ENCODE measurements at regions not wholly inside any gene's neighbourhood (a gene's known extent, or its start where the extent isn't known, plus 50 kb on each side); places are given as distances from the start of the nearest gene placed in this dataset.

- no peak overlapping the region for H3K18ac ChIP-seq (ENCODE audit: extremely low read depth, low read length)
- ChIA-PET POLR2A (ENCODE audit: partially characterized antibody) (no interaction called here), CTCF (ENCODE audit: partially characterized antibody) (interaction anchor here (1.0 to 3.0 kb wide), 9 partner anchors 8 to 212 kb away, joined by 3 to 12 read pairs (median 4); partner anchors contain the start of gene RNF141)
- H2BK20ac ChIP-seq (ENCODE audit: low read length) = no peak overlapping the region
- no peak overlapping the region for H2BK12ac ChIP-seq (ENCODE audit: low read depth, low read length)
- no peak overlapping the region for H2BK15ac ChIP-seq (ENCODE audit: low read length)
- H3K14ac ChIP-seq (ENCODE audit: insufficient read length) = no peak overlapping the region
- no peak overlapping the region for H4K91ac ChIP-seq (replicated peaks; ENCODE audit: insufficient read length, low read length)
- H3K56ac ChIP-seq (replicated peaks; ENCODE audit: insufficient read length, low read depth, low read length) = no peak overlapping the region
- no peaks in the 10 kb centered on the region for H3K36me3 ChIP-seq (ENCODE audit: control insufficient read depth in 2 of 4, insufficient read depth in 4 of 4, low read length in 3 of 4)
- no peak overlapping the region for H3K4ac ChIP-seq (replicated peaks; ENCODE audit: insufficient read length, low read depth, low read length)
- no peaks in the 10 kb centered on the region for H4K20me1 ChIP-seq (replicated peaks in 1 of 2; ENCODE audit: control insufficient read depth in 1 of 2, insufficient read depth in 2 of 2, low read length in 2 of 2)
- no peaks in the 10 kb centered on the region for H3K23me2 ChIP-seq (ENCODE audit: low read depth, low read length)
- H3K9me3 ChIP-seq (ENCODE audit: insufficient read depth in 2 of 2, low read depth in 1 of 2, low read length in 1 of 2) = no peaks in the 10 kb centered on the region
- no peak overlapping the region for H4K5ac ChIP-seq (ENCODE audit: insufficient read length, low read depth, low read length)
- H3K27me3 ChIP-seq (replicated peaks in 1 of 4; ENCODE audit: control insufficient read depth in 3 of 4, extremely low read depth in 1 of 4, insufficient read depth in 3 of 4, low read length in 3 of 4) = no peaks in the 10 kb centered on the region
- FAIRE-seq = no peak
- no peak for DNase-seq (ENCODE audit: low read depth in 1 of 2, low spot score in 2 of 2)
- H3K27ac ChIP-seq (ENCODE audit: low read depth, low read length) = no peak overlapping the region
- no peak overlapping the region for H3K23ac ChIP-seq (ENCODE audit: insufficient read length)
- H3K9ac ChIP-seq (replicated peaks in 1 of 4; ENCODE audit: extremely low read depth in 1 of 4, low read depth in 3 of 4, low read length in 3 of 4) = no peak overlapping the region
- 78% methylated on average over 3 of the region's 3 CpGs; no CpG with 5 or more reads in 1 of the 2 experiments for WGBS, 2 experiments (ENCODE audit: extremely low coverage in 1 of 2, insufficient coverage in 1 of 2, insufficient read length in 1 of 2, insufficient replicate concordance in 2 of 2, low coverage in 1 of 2, low lambda C conversion rate in 2 of 2, missing lambda C conversion rate in 1 of 2)
- no peaks in the 10 kb centered on the region for H3K79me1 ChIP-seq (ENCODE audit: low read depth, low read length)
- H3K79me2 ChIP-seq (ENCODE audit: control insufficient read depth in 1 of 2, insufficient read depth in 2 of 2, low read length in 2 of 2) = no peaks in the 10 kb centered on the region
- no peak overlapping the region for H3K4me2 ChIP-seq (ENCODE audit: insufficient read depth in 1 of 2, low read depth in 2 of 2, low read length in 2 of 2)
- H4K8ac ChIP-seq (ENCODE audit: extremely low read depth, insufficient read depth, low read length) = no peak overlapping the region
- no peak overlapping the region for H2BK120ac ChIP-seq (replicated peaks; ENCODE audit: low read depth, low read length)
- no peak overlapping the region for H2BK5ac ChIP-seq (ENCODE audit: low read depth, low read length)
- no peaks in the 10 kb centered on the region for H3K4me1 ChIP-seq (replicated peaks in 1 of 4; ENCODE audit: control insufficient read depth in 3 of 4, insufficient read depth in 4 of 4, low read length in 3 of 4)
- no peak overlapping the region for H2AK5ac ChIP-seq (ENCODE audit: low read depth, low read length)
- H2AFZ ChIP-seq (ENCODE audit: low read length) = no peak overlapping the region
- no peak overlapping the region for H3K4me3 ChIP-seq (ENCODE audit: extremely low read depth in 1 of 4, insufficient read depth in 2 of 4, low read depth in 3 of 4, low read length in 4 of 4)
- TF ChIP-seq SAP30 (IDR thresholded peaks at IDR 0.05; ENCODE audit: insufficient read depth, insufficient replicate concordance, low read length) (no peak), JUND (IDR thresholded peaks at IDR 0.05; ENCODE audit: low read length) (no peak), POLR2A (IDR thresholded peaks at IDR 0.05; ENCODE audit: control extremely low read depth in 1 of 2, low read depth in 2 of 2, low read length in 2 of 2) (no peak), NANOG (IDR thresholded peaks at IDR 0.05; ENCODE audit: insufficient read depth, low read depth, low read length, poor library complexity, severe bottlenecking) (no peak), SP1 (IDR thresholded peaks at IDR 0.05; ENCODE audit: low read depth, low read length) (no peak), HDAC2 (IDR thresholded peaks at IDR 0.05; ENCODE audit: borderline replicate concordance in 1 of 2, low read depth in 2 of 2, low read length in 2 of 2) (no peak), HDAC6 (IDR thresholded peaks at IDR 0.05; ENCODE audit: low read depth, low read length) (no peak), FOSL1 (IDR thresholded peaks at IDR 0.05; ENCODE audit: insufficient read depth, low read depth, low read length) (no peak), CHD1 (IDR thresholded peaks at IDR 0.05; ENCODE audit: low read depth, low read length) (no peak), TEAD4 (IDR thresholded peaks at IDR 0.05; ENCODE audit: low read depth, low read length) (no peak), KDM5A (IDR thresholded peaks at IDR 0.05; ENCODE audit: low read length) (no peak), EGR1 (IDR thresholded peaks at IDR 0.05; ENCODE audit: borderline replicate concordance, low read depth, low read length) (no peak), SUZ12 (IDR thresholded peaks at IDR 0.05; ENCODE audit: low read length) (no peak), E2F6 (IDR thresholded peaks at IDR 0.05) (no peak), NRF1 (IDR thresholded peaks at IDR 0.05; ENCODE audit: low read depth, low read length) (no peak)
Measured at GRCh38 chr11:10618490-10618889, 50.0 kb upstream of the LYVE1 start.

Measured in H1 (cell line).